Activated T-cell treated with anti-CD3 and anti-CD28 coated beads, Interleukin-2, amount 50 U/mL, for 4 hours (primary cell): ENCODE measurements at regions not wholly inside any gene's neighbourhood (a gene's known extent, or its start where the extent isn't known, plus 50 kb on each side); places are given as distances from the start of the nearest gene placed in this dataset.
A peak's percentile ranks its signal among the peaks of the same experiment; 100 is the strongest.

Source experiments
- ATAC-seq, 2 donors: fragments of 200-7000 bp; cut with Tn5 transposase; one replicate each; pipeline ENCODE4 v1.10.0; 2021
- DNase-seq: peaks from one replicate; pipeline ENCODE4 v3.0.0-alpha.2; 2020
- H3K27me3 Mint-ChIP-seq: one replicate; pipeline ENCODE4 v1.8.0; 2021; ENCODE audit warnings: low read depth, mixed read lengths
- H3K36me3 Mint-ChIP-seq: one replicate; pipeline ENCODE4 v1.8.0; 2022; ENCODE audit warnings: mixed read lengths; ENCODE audit not compliant: insufficient read depth
- H3K4me1 Mint-ChIP-seq: one replicate; pipeline ENCODE4 v1.8.0; 2021; ENCODE audit warnings: low read depth, mixed read lengths
- H3K4me3 Mint-ChIP-seq: one replicate; pipeline ENCODE4 v1.8.0; 2021; ENCODE audit warnings: mild to moderate bottlenecking, moderate library complexity, mixed read lengths
- H3K9me3 Mint-ChIP-seq: one replicate; pipeline ENCODE4 v1.8.0; 2021; ENCODE audit warnings: mixed read lengths

GRCh38 chr7:3094701-3095445, 51.2 kb upstream of the CARD11 start:
- Mint-ChIP-seq H3K27me3 (no peaks in the 10 kb centered on the region), H3K4me3 (peak overlapping the region; percentile 67), H3K36me3 (no peaks in the 10 kb centered on the region), H3K4me1 (peaks cover 67% of the 10 kb centered on the region), H3K9me3 (no peaks in the 10 kb centered on the region)
- DNase-seq, result peak; percentile 21
- peak; percentile 62 for ATAC-seq

DNA sequence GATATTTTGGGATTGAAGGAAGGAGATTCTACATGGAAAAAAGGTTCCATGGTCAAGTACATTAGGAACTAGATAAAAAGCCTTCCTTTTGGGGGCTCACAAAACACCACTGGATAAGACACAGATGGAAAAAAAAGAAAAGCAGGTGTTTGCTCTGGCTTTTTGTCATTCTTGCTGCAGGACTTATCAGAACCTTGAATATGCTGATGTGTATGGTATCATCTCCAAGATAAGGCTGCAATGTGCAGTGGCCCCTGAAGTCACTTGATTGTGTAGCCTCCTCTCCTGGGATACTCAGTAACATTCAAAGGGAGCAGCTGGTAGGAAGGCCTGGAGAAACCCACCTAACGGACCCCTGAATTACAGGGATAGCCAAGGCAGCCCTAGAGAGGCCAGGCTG, 54.1 kb upstream of the CARD11 start:
- Mint-ChIP-seq H3K4me1 (peaks cover 45% of the 10 kb centered on the region), H3K4me3 (no peak overlapping the region), H3K9me3 (no peaks in the 10 kb centered on the region), H3K36me3 (no peaks in the 10 kb centered on the region), H3K27me3 (no peaks in the 10 kb centered on the region)
- ATAC-seq (no peak), DNase-seq (no peak)

- DNase-seq, result no peak
- no peak overlapping the region for H3K4me3 Mint-ChIP-seq
- ATAC-seq, result no peak
Measured at GRCh38 chr7:3102159-3102558, 58.5 kb upstream of the CARD11 start.

DNA sequence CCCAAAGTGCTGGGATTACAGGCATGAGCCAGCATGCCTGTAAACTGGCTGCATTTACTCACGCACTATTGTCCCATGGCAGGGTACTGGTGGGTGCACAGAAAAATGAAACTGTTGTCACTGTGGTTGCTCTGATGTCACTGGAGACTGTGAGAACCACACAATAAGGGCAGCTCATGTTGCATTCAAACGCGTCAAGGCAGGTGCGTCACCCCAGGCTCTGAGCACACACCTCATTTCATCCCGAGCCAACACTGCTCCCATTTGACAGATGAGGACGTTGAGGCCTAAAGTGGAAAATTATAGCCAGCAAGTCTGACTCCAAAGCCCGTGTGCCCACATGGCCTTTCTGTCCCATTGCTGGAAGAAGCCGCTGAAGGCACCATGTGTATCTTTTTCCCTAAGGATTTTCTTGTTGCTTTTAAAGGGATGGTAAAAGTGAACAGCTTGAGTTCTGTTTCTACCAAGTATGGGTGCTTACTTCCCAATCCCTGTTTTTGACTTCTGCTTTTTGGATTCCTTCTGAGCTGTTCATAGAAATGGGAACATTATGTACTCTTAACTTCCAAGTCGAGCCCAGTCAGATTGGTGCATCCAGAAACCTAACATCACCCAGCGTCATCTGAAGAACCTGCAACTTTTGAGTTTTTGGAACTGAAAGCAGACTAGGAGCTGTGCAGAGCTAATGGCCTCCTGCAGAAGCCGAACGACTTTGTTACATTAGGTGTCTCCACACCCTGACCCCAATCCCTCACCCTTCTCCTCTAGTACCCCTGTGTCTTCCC, 60.1 kb upstream of the CARD11 start:
- ATAC-seq (no peak), DNase-seq (no peak)
- Mint-ChIP-seq H3K9me3 (no peaks in the 10 kb centered on the region), H3K4me3 (no peak overlapping the region), H3K4me1 (peaks cover 51% of the 10 kb centered on the region), H3K36me3 (no peaks in the 10 kb centered on the region), H3K27me3 (no peaks in the 10 kb centered on the region)

More at GRCh38 chr7:3102159-3102558, 58.5 kb upstream of the CARD11 start:
- no peaks in the 10 kb centered on the region for H3K27me3 Mint-ChIP-seq
- H3K4me1 Mint-ChIP-seq, result peaks cover 37% of the 10 kb centered on the region
- H3K36me3 Mint-ChIP-seq, result no peaks in the 10 kb centered on the region
- no peaks in the 10 kb centered on the region for H3K9me3 Mint-ChIP-seq

GRCh38 chr7:3105856-3106255, 62.2 kb upstream of the CARD11 start:
- H3K36me3 Mint-ChIP-seq, result no peaks in the 10 kb centered on the region
- no peaks in the 10 kb centered on the region for H3K9me3 Mint-ChIP-seq
- DNase-seq, result no peak
- H3K4me1 Mint-ChIP-seq, result peaks cover 52% of the 10 kb centered on the region
- H3K27me3 Mint-ChIP-seq, result no peaks in the 10 kb centered on the region
- H3K4me3 Mint-ChIP-seq, result no peak overlapping the region
- ATAC-seq, result no peak

GRCh38 chr7:3106361-3106826, 62.7 kb upstream of the CARD11 start:
- H3K4me1 Mint-ChIP-seq, result peaks cover 54% of the 10 kb centered on the region
- no peaks in the 10 kb centered on the region for H3K36me3 Mint-ChIP-seq
- H3K9me3 Mint-ChIP-seq, result no peaks in the 10 kb centered on the region
- DNase-seq (no peak), ATAC-seq (peak; percentile 87 to 96)
- no peaks in the 10 kb centered on the region for H3K27me3 Mint-ChIP-seq
- H3K4me3 Mint-ChIP-seq, result no peak overlapping the region

DNA sequence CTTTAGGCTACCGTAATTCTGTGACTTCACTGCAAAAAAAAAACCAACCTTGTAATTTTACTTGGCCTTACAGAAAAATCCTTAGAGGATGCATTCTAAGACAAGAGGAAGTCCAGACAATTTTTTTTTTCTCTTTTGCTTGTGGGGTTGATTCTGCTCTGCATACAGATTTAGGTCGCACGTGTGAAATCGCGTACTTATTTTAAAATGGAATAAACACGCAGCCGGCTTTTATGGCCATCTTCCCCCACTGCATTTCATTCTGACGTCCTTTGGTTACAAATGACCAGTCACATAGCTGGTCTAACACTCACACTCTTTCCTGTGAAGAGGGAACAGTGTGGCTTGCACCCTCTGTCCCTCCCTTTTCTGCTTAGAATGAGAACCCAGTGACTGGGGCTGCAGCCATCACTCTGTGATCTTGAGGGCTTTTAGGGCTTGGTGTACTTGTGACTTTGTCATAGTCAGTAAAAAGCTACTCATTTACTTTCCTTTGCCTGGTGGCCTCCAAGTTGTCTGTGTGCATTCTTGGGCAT, 63.6 kb upstream of the CARD11 start:
- Mint-ChIP-seq H3K4me3 (no peak overlapping the region), H3K36me3 (no peaks in the 10 kb centered on the region), H3K27me3 (no peaks in the 10 kb centered on the region), H3K9me3 (no peaks in the 10 kb centered on the region), H3K4me1 (peaks cover 53% of the 10 kb centered on the region)
- DNase-seq (no peak), ATAC-seq (no peak)

GRCh38 chr7:3107889-3108570, 64.4 kb upstream of the CARD11 start:
- ATAC-seq (no peak), DNase-seq (no peak)
- peaks cover under 1% of the 10 kb centered on the region for H3K9me3 Mint-ChIP-seq
- H3K36me3 Mint-ChIP-seq, result no peaks in the 10 kb centered on the region
- H3K4me3 Mint-ChIP-seq, result no peak overlapping the region
- H3K4me1 Mint-ChIP-seq, result peaks cover 60% of the 10 kb centered on the region
- no peaks in the 10 kb centered on the region for H3K27me3 Mint-ChIP-seq

DNA sequence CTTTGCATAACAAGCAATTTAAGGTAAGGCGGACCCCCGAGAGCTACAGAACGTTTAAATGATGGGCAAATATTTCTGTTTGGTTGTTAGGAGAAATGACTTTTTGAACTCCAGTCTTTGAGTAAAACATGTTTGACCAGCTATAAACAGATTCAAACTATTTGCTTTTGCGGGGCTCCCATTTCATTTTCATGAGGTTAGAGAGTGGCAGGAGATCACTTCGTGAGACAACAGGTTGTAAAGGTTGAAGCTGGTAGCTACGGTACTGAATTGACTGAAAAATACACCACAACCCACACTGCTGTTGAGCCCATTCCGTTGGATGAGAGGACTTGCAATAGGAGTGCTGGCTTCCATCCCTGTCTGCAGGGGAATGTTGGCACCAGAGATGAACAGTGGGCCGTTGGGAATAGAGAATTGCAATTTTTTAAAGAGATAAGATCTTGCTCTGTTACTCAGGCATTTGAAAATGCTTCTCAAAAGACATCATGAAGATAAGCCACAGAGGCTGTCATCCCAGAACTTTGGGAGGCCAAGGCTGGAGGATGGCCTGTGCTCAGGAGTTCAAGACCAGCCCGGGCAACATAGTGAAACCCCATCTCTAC, 65.7 kb upstream of the CARD11 start:
- ATAC-seq (no peak), DNase-seq (no peak)
- Mint-ChIP-seq H3K9me3 (peaks cover 8% of the 10 kb centered on the region), H3K27me3 (no peaks in the 10 kb centered on the region), H3K4me3 (no peak overlapping the region), H3K36me3 (no peaks in the 10 kb centered on the region), H3K4me1 (peaks cover 57% of the 10 kb centered on the region)

DNA sequence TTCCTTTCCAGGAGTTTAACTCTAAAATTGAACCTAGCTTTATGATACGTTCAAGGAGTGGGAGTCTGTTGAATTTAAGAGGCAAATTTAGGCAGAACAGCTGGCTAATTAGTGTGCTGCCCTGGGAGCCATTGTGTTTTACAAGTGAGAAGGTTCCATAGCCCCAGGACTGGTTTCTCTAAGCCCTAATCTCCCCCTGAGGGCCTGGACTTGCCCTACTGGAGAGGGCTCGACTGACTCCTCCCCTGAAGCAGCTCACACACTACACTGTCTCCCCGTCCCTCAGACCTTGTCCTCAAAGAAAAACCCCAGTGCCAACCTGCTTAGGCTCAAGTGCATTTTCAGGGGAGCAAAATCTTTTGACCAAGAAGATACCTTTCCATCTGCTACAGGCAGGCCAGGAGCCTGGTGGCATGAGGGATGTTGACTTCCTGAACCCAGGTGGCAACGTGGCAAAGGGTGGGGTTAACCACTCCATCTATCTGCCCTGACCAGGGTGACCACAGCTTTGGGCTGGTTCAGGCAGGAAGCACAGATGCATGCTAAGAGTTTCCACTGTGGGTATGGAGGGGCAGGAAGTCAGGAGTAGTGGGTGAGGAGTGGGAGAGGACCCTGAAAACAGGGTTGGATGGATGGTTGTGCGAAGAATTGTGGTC, 68.9 kb upstream of the CARD11 start:
- peaks cover 31% of the 10 kb centered on the region for H3K4me1 Mint-ChIP-seq
- H3K27me3 Mint-ChIP-seq, result no peaks in the 10 kb centered on the region
- H3K36me3 Mint-ChIP-seq, result no peaks in the 10 kb centered on the region
- no peak for DNase-seq
- no peak overlapping the region for H3K4me3 Mint-ChIP-seq
- peak; percentile 18 to 30 for ATAC-seq
- peaks cover 8% of the 10 kb centered on the region for H3K9me3 Mint-ChIP-seq

- ATAC-seq, result no peak
- Mint-ChIP-seq H3K4me3 (no peak overlapping the region), H3K36me3 (no peaks in the 10 kb centered on the region), H3K9me3 (peaks cover 9% of the 10 kb centered on the region), H3K27me3 (no peaks in the 10 kb centered on the region), H3K4me1 (peaks cover 22% of the 10 kb centered on the region)
- DNase-seq, result no peak
Measured at GRCh38 chr7:3114917-3115316, 71.2 kb upstream of the CARD11 start.

- Mint-ChIP-seq H3K9me3 (peaks cover 14% of the 10 kb centered on the region), H3K4me1 (peaks cover 29% of the 10 kb centered on the region), H3K36me3 (no peaks in the 10 kb centered on the region), H3K27me3 (no peaks in the 10 kb centered on the region), H3K4me3 (no peak overlapping the region)
- DNase-seq (no peak), ATAC-seq (no peak)
Measured at GRCh38 chr7:3117081-3117480, 73.4 kb upstream of the CARD11 start.

DNA sequence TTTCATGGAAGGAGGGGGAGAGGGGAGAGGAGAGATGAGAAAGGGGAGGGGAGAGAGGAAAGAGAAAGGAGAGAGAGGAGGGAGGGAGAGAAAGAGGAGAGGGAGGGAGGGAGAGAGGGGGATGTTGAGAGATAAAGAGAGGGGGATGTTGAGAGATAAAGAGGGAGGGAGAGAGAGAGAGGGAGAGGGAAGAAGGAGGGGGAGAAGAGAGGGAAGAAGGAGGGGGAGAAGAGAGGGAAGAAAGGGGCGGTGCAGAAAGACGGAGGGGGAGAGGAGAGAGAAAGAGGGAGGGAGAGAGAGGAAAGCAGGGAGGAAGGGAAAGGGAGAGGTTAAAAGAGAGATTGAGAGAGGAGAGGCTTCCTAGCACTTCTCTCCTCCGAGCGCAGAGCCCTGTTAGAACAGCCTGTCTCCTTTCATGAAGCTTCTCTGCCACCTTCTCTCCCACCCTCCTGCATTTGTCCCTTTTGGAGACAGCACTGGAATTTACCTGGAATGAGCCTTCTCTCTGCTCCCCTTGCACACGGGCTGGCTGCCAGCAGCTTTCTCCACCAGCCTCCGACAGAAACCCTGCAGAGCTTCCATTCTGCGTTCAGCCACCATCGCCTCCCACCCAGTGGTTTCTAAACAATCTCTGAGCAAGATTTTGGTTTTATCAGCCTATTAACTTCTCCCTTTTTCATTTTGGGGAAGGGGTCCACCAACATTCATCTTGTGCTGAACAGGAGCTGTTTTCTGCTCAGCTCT, 74.0 kb upstream of the CARD11 start:
- H3K4me3 Mint-ChIP-seq, result no peak overlapping the region
- peaks cover 14% of the 10 kb centered on the region for H3K9me3 Mint-ChIP-seq
- H3K27me3 Mint-ChIP-seq, result no peaks in the 10 kb centered on the region
- peak; percentile 6 for DNase-seq
- peak in 1 of 2 donors; percentile 55 for ATAC-seq
- no peaks in the 10 kb centered on the region for H3K36me3 Mint-ChIP-seq
- H3K4me1 Mint-ChIP-seq, result peaks cover 24% of the 10 kb centered on the region
